ENCODE measurements at regions not wholly inside any gene's neighbourhood (a gene's known extent, or its start where the extent isn't known, plus 50 kb on each side); places are given as distances from the start of the nearest gene placed in this dataset.

DNA sequence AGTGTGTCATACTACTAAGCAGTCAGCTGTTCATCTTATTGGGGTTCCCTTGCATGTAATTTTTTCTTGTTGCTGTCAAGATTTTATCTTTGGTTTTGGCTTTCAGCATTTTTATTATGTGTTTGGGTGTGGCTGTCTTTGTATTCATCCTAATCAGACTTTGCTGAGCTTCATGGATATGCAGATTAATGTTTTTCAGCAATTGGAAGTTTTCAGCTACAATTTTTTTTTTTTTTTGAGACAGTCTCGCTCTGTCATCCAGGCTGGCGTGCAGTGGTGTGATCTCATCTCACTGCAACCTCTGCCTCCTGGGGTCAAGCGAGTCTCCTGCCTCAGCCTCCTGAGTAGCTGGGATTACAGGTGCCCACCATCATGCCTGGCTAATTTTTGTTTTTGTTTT lies 108.8 kb downstream of the BARX1 start (continued):
- TF ChIP-seq, protein P1, sequence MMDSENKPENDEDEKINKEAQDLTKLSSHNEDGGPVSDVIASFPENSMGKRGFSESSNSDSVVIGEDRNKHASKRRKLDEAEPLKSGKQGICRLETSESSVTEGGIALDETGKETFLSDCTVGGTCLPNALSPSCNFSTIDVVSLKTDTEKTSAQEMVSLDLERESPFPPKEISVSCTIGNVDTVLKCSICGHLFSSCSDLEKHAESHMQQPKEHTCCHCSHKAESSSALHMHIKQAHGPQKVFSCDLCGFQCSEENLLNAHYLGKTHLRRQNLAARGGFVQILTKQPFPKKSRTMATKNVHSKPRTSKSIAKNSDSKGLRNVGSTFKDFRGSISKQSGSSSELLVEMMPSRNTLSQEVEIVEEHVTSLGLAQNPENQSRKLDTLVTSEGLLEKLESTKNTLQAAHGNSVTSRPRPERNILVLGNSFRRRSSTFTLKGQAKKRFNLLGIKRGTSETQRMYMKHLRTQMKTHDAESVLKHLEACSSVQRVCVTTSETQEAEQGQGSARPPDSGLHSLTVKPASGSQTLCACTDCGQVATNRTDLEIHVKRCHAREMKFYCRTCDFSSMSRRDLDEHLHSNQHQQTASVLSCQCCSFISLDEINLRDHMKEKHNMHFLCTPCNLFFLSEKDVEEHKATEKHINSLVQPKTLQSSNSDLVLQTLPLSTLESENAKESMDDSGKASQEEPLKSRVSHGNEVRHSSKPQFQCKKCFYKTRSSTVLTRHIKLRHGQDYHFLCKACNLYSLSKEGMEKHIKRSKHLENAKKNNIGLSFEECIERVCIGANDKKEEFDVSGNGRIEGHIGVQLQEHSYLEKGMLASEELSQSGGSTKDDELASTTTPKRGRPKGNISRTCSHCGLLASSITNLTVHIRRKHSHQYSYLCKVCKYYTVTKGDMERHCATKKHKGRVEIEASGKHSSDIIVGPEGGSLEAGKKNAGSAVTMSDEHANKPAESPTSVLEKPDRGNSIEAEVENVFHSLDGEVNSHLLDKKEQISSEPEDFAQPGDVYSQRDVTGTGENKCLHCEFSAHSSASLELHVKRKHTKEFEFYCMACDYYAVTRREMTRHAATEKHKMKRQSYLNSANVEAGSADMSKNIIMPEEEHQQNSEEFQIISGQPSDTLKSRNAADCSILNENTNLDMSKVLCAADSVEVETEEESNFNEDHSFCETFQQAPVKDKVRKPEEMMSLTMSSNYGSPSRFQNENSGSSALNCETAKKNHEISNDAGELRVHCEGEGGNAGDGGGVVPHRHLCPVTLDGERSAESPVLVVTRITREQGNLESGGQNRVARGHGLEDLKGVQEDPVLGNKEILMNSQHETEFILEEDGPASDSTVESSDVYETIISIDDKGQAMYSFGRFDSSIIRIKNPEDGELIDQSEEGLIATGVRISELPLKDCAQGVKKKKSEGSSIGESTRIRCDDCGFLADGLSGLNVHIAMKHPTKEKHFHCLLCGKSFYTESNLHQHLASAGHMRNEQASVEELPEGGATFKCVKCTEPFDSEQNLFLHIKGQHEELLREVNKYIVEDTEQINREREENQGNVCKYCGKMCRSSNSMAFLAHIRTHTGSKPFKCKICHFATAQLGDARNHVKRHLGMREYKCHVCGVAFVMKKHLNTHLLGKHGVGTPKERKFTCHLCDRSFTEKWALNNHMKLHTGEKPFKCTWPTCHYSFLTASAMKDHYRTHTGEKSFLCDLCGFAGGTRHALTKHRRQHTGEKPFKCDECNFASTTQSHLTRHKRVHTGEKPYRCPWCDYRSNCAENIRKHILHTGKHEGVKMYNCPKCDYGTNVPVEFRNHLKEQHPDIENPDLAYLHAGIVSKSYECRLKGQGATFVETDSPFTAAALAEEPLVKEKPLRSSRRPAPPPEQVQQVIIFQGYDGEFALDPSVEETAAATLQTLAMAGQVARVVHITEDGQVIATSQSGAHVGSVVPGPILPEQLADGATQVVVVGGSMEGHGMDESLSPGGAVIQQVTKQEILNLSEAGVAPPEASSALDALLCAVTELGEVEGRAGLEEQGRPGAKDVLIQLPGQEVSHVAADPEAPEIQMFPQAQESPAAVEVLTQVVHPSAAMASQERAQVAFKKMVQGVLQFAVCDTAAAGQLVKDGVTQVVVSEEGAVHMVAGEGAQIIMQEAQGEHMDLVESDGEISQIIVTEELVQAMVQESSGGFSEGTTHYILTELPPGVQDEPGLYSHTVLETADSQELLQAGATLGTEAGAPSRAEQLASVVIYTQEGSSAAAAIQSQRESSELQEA (CRISPR knock-in tag; IDR thresholded peaks at IDR 0.05; ENCODE audit: not compliant biosample characterization): no peak
- TF ChIP-seq, protein P2, sequence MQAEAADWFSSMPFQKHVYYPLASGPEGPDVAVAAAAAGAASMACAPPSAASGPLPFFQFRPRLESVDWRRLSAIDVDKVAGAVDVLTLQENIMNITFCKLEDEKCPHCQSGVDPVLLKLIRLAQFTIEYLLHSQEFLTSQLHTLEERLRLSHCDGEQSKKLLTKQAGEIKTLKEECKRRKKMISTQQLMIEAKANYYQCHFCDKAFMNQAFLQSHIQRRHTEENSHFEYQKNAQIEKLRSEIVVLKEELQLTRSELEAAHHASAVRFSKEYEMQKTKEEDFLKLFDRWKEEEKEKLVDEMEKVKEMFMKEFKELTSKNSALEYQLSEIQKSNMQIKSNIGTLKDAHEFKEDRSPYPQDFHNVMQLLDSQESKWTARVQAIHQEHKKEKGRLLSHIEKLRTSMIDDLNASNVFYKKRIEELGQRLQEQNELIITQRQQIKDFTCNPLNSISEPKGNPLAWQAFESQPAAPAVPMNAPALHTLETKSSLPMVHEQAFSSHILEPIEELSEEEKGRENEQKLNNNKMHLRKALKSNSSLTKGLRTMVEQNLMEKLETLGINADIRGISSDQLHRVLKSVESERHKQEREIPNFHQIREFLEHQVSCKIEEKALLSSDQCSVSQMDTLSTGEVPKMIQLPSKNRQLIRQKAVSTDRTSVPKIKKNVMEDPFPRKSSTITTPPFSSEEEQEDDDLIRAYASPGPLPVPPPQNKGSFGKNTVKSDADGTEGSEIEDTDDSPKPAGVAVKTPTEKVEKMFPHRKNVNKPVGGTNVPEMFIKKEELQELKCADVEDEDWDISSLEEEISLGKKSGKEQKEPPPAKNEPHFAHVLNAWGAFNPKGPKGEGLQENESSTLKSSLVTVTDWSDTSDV (CRISPR knock-in tag; IDR thresholded peaks at IDR 0.05): no peak
- TF ChIP-seq, protein P3, sequence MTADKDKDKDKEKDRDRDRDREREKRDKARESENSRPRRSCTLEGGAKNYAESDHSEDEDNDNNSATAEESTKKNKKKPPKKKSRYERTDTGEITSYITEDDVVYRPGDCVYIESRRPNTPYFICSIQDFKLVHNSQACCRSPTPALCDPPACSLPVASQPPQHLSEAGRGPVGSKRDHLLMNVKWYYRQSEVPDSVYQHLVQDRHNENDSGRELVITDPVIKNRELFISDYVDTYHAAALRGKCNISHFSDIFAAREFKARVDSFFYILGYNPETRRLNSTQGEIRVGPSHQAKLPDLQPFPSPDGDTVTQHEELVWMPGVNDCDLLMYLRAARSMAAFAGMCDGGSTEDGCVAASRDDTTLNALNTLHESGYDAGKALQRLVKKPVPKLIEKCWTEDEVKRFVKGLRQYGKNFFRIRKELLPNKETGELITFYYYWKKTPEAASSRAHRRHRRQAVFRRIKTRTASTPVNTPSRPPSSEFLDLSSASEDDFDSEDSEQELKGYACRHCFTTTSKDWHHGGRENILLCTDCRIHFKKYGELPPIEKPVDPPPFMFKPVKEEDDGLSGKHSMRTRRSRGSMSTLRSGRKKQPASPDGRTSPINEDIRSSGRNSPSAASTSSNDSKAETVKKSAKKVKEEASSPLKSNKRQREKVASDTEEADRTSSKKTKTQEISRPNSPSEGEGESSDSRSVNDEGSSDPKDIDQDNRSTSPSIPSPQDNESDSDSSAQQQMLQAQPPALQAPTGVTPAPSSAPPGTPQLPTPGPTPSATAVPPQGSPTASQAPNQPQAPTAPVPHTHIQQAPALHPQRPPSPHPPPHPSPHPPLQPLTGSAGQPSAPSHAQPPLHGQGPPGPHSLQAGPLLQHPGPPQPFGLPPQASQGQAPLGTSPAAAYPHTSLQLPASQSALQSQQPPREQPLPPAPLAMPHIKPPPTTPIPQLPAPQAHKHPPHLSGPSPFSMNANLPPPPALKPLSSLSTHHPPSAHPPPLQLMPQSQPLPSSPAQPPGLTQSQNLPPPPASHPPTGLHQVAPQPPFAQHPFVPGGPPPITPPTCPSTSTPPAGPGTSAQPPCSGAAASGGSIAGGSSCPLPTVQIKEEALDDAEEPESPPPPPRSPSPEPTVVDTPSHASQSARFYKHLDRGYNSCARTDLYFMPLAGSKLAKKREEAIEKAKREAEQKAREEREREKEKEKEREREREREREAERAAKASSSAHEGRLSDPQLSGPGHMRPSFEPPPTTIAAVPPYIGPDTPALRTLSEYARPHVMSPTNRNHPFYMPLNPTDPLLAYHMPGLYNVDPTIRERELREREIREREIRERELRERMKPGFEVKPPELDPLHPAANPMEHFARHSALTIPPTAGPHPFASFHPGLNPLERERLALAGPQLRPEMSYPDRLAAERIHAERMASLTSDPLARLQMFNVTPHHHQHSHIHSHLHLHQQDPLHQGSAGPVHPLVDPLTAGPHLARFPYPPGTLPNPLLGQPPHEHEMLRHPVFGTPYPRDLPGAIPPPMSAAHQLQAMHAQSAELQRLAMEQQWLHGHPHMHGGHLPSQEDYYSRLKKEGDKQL (CRISPR knock-in tag; IDR thresholded peaks at IDR 0.05; ENCODE audit: low read depth): no peak
- TF ChIP-seq, protein P4, sequence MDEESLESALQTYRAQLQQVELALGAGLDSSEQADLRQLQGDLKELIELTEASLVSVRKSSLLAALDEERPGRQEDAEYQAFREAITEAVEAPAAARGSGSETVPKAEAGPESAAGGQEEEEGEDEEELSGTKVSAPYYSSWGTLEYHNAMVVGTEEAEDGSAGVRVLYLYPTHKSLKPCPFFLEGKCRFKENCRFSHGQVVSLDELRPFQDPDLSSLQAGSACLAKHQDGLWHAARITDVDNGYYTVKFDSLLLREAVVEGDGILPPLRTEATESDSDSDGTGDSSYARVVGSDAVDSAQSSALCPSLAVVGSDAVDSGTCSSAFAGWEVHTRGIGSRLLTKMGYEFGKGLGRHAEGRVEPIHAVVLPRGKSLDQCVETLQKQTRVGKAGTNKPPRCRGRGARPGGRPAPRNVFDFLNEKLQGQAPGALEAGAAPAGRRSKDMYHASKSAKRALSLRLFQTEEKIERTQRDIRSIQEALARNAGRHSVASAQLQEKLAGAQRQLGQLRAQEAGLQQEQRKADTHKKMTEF (CRISPR knock-in tag; IDR thresholded peaks at IDR 0.05): no peak

All from HepG2 (cell line).